SK-N-MC (cell line): ENCODE measurements at regions not wholly inside any gene's neighbourhood (a gene's known extent, or its start where the extent isn't known, plus 50 kb on each side); places are given as distances from the start of the nearest gene placed in this dataset.
A peak's percentile ranks its signal among the peaks of the same experiment; 100 is the strongest.
"Not testable (repeated sequence)": the region's sequence is repeated elsewhere in the genome, so short reads cannot be mapped to it uniquely, and the experiment has no call there.

ENCODE experiments used
- DNase-seq: peaks from one replicate; pipeline ENCODE4 v3.0.0-alpha.2; 2011; ENCODE audit warnings: low read depth, low spot score
- H3K27ac ChIP-seq: fragments of 200-600 bp; sonication (generic); 2 replicates; pipeline ENCODE4 v1.5.1; 2016; ENCODE audit warnings: mixed run types
- H3K36me3 ChIP-seq: fragments of 200-600 bp; sonication (generic); 2 replicates; pipeline ENCODE4 v1.6.1; 2017; ENCODE audit warnings: antibody characterized with exemption, low read length, mixed read lengths; ENCODE audit not compliant: insufficient read depth
- H3K4me3 ChIP-seq: fragments of 200-600 bp; sonication (generic); 2 replicates; pipeline ENCODE4 v1.5.1; 2016
- H3K9ac ChIP-seq: fragments of 200-600 bp; sonication (generic); 2 replicates; pipeline ENCODE4 v1.8.0; 2017; ENCODE audit warnings: mixed run types, mixed read lengths; ENCODE audit not compliant: insufficient read length
- H3K9me3 ChIP-seq: fragments of 200-600 bp; sonication (generic); 2 replicates; pipeline ENCODE4 v1.6.1; 2017; ENCODE audit warnings: low read depth, mild to moderate bottlenecking, antibody characterized with exemption, low read length, moderate library complexity, mixed read lengths
- EZH2 ChIP-seq: fragments of 200-600 bp; sonication (generic); IDR thresholded peaks from one replicate; pipeline ENCODE4 v1.6.1; 2017; ENCODE audit warnings: antibody characterized with exemption
- FOXP2 ChIP-seq: optimal IDR thresholded peaks from 2 replicates; pipeline ENCODE3; 2011; ENCODE audit warnings: mild to moderate bottlenecking, moderate library complexity; ENCODE audit not compliant: insufficient read depth; ENCODE audit errors: extremely low read length, control extremely low read depth
- POLR2AphosphoS5 ChIP-seq: IDR thresholded peaks from 2 replicates; pipeline ENCODE4 v1.6.1; 2012; ENCODE audit warnings: mild to moderate bottlenecking, low read depth, low read length, borderline replicate concordance

GRCh38 chrX:2640436-2641150 lies 50.5 kb upstream of the CD99 start:
- Histone ChIP-seq H3K36me3 (peaks cover 37% of the 10 kb centered on the region), H3K4me3 (no peak overlapping the region), H3K9me3 (no peaks in the 10 kb centered on the region), H3K27ac (no peak overlapping the region), H3K9ac (no peak overlapping the region)
- TF ChIP-seq EZH2 (no peak), POLR2AphosphoS5 (no peak), FOXP2 (no peak)
- DNase-seq: no peak

GRCh38 chrX:2638279-2638678 lies 52.8 kb upstream of the CD99 start:
- no peak overlapping the region for H3K4me3 ChIP-seq
- TF ChIP-seq POLR2AphosphoS5 (no peak), FOXP2 (no peak)
- H3K36me3 ChIP-seq: peaks cover 51% of the 10 kb centered on the region
- no peaks in the 10 kb centered on the region for H3K9me3 ChIP-seq
- DNase-seq: no peak
- no peak overlapping the region for H3K27ac ChIP-seq
- H3K9ac ChIP-seq: no peak overlapping the region

GRCh38 chrX:2635342-2635741 lies 55.8 kb upstream of the CD99 start:
- peak overlapping the region; percentile 11; the same call in 1 of the 2 replicates for H3K27ac ChIP-seq
- H3K4me3 ChIP-seq: no peak overlapping the region
- no peak overlapping the region for H3K9ac ChIP-seq
- H3K9me3 ChIP-seq: 0 out of 2 replicates have a peak, but pooled peaks cover 3% of the 10 kb centered on the region
- no peak for DNase-seq
- H3K36me3 ChIP-seq: peaks cover 72% of the 10 kb centered on the region
- TF ChIP-seq POLR2AphosphoS5: no peak
- no peak for TF ChIP-seq EZH2
- TF ChIP-seq FOXP2: no peak

GRCh38 chrX:2632533-2633504 lies 58.3 kb upstream of the CD99 start:
- peaks cover 75% of the 10 kb centered on the region for H3K36me3 ChIP-seq
- peaks cover 15% of the 10 kb centered on the region for H3K9me3 ChIP-seq
- peak overlapping the region; percentile 9; the same call in 1 of the 2 replicates for H3K27ac ChIP-seq
- DNase-seq: no peak
- no peak for TF ChIP-seq FOXP2
- no peak for TF ChIP-seq EZH2
- H3K4me3 ChIP-seq: no peak overlapping the region
- H3K9ac ChIP-seq: no peak overlapping the region

- Histone ChIP-seq H3K9me3 (peaks cover 15% of the 10 kb centered on the region), H3K27ac (peak overlapping the region; percentile 57; the same call in 1 of the 2 replicates), H3K36me3 (peaks cover 78% of the 10 kb centered on the region), H3K4me3 (no peak overlapping the region), H3K9ac (no peak overlapping the region)
- no peak for TF ChIP-seq EZH2
- DNase-seq: no peak
Observed at GRCh38 chrX:2631743-2632532, 59.2 kb upstream of the CD99 start.

- Histone ChIP-seq H3K27ac (peak overlapping the region; percentile 92), H3K9me3 (peaks cover 15% of the 10 kb centered on the region), H3K36me3 (peaks cover 86% of the 10 kb centered on the region)
- peak; percentile 42 for DNase-seq
- not testable (repeated sequence) for H3K9ac ChIP-seq, H3K4me3 ChIP-seq
Observed at GRCh38 chrX:2630935-2631742, 60.0 kb upstream of the CD99 start.

GRCh38 chrX:2630008-2630934 lies 60.8 kb upstream of the CD99 start:
- Histone ChIP-seq H3K36me3 (peaks cover 88% of the 10 kb centered on the region), H3K9me3 (peaks cover 15% of the 10 kb centered on the region), H3K27ac (peak overlapping the region; percentile 92)
- not testable (repeated sequence) for H3K9ac ChIP-seq, H3K4me3 ChIP-seq
- peak; percentile 64 for DNase-seq
